NCI-H446 (cell line): ENCODE measurements at regions not wholly inside any gene's neighbourhood (a gene's known extent, or its start where the extent isn't known, plus 50 kb on each side); places are given as distances from the start of the nearest gene placed in this dataset.
"Not testable (repeated sequence)": the region's sequence is repeated elsewhere in the genome, so short reads cannot be mapped to it uniquely, and the experiment has no call there.

Experiments used
- DNase-seq, 2 experiments: peaks; one replicate each; lab custom pipeline; 2025; lab: John Stamatoyannopoulos, UW

DNA sequence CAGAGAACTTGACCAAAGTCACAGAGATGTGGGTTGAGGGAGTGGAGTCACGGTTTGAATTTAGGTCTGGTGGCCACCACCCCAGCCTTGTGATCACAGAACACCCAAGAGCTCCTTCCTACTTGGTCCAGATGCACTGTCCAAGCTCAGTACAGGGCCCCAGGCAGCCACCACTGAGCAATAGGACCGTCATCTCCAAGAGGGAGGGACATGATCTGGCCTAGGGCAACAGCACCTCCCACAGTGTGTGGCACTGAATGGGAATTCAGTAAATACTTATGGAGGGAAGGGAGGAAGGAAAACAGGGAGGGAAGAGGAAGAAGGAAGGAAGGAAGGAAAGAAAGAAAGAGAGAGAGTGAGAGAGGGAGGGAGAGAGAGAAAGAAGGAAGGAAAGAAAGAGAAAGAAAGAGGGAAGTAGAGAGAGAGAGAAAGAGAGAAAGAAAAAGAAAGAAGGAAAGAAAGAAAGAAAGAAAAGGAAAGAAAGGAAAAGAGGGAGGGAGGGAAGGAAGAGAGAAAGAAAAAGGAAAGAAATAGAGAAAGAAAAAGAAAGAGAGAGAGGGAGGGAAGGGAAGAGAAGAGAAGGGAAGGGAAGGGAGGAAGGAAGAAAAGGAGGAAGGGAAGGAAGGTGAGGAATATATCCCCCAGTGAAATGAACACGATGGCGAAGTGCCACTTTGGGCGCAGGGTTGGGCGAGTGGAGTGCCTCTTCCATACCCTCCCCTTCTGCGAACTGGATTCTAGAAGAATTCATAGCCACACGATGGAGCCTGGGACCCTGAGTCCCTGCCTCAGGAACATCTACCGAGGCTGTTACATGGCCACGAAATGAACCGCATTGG lies 243.7 kb downstream of the TFAP2C start:
- DNase-seq: no peak

DNA sequence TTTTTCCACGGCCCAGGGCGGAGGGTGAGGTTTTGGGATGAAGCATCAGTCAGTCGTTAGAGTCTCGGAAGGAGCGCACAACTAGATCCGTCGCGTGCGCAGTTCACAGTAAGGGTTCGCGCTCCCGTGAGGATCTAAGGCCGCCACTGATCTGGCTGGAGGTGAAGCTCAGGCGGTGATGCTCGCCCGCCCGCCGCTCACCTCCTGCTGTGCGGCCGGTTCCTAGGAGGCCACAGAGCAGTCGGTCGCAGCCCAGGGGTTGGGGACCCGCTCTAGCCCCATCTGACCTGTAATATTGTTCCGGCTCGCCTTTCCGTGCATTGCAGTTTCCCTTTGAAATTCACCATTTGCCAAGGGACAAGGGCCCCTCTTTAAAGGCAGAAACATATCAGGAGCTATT lies 244.7 kb downstream of the TFAP2C start:
- no peak for DNase-seq

DNA sequence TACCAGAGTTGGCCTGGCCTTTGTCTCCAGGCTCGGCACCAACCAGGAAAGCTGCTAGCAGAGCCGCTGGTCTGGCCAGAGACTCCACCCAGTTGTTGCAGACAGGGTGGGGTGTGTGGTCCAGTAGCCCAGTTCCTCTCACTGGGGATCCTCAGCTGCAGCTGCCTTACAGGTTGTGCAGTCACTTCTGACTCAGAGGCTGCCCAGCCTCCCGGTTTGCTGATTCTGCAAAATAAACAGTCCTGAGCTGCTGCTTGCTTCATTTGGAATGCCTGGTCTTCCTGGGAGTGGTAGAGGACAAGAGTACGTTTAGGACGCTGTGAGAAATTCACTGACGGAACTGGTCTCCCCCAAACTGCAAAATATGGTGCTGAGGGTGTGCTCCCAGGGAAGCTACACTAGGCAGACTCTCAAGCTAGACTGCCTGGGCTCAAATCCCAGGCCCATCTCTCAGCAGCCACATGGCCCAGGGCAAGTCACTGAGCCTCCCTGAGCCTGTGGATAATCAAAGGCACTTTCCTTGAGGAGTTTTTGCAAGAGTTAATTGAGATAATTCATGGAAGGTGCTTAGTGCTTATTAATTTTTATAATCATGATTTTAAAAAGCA lies 246.1 kb downstream of the TFAP2C start:
- no peak for DNase-seq

DNA sequence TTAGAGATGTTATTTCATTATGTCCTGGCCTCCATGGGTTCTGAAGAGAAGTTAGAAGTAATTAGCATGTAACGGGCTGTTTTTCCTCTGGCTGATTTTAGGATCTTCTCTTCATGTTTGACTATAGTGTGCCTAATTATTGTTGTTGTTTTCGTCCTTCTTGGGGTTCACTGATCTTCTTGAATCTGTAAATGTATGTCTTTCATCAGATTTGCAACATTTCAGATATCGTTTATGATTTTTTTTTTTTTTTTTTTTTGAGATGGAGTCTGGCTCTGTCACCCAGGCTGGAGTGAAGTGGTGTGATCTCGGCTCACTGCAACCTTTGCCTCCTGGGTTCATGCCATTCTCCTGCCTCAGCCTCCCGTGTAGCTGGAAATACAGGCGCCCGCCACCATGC lies 246.7 kb downstream of the TFAP2C start:
- DNase-seq: no peak

DNA sequence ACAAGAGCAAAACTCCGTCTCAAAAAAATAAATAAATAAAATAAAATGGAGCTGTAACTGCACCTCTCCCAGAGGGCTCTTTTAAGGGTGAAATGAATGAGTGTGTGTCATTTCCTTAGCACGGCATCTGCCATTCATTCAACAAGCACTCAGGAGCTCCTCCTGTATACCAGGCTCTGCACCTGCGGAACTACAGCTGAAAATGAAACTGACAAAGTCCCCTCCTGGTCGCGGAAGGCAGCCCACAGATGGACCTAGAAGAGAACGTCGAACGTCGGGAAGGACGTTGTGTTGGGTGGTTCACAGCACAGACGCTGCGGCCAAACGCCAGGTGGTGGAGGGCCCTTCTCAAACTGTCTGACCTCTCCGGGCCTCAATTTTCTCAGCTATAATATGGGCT lies 256.4 kb downstream of the TFAP2C start:
- no peak for DNase-seq

DNA sequence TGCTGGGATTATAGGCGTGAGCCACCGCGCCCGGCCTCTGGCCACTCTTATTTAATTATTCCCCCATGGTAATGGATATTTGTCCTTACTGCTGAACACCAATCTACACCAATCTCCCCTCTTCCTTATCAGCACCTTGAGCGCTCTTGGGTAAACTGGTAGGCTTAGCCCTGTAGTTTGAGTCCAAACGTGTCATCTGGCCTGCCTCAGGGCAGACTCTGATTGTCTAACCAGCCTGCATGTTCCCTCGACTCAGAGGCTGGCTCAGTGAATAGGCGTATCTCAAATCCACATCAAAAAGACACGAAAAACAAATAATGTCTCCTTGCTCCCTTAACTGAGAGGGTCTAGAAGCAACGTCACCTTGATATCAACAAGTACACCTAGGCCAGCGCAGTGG lies 260.9 kb downstream of the TFAP2C start:
- DNase-seq: no peak

DNA sequence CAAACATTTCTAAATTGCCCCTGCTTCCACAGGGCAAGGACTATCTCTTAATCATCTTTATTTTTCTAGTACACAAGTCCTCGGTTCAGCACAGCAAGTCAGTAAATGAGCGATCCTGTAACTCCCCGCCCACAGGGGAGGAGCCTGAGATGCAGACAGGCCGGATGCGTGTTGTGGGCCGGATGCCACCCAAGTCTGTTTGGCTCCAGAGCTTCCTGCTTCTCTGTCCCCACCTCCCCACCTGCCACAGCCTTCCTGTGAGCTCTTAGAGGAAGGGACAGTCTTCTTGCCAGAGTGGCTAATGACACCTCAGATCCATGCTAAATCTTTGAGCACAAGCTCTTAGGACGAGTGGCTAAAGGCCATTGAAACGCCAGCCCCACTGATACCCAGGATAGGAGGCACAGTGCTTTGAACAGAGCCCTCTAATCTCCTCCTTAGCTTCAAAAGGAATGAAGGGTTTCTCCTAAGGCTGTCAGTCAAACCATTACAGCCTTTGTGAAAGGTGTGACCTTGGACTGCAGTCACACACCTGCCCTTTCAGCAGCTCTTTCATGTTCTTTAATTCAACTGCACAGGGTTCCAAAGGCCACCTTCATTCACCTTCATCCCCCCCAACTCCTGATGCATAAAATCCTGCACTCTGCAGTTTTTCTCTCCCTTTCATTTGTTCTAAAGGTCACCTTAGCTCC lies 264.3 kb downstream of the TFAP2C start:
- DNase-seq: no peak

DNA sequence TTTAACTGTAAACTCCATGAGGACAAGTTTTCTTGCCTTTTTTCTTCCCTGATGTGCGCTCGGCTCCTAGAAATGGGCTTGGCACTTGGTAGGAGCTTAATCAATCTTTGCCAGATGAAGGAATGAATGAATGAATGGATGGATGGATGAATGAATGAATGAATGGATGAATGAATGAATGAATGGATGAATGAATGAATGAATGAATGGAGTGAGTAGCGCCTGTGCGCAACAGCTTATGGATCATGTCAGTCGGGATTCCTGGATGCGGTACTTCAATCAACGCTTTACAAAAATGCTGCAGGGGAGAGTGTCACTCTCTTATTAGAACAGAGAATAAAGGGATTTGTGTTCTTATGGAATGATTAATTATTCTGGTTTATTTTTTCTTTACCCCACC lies 267.3 kb downstream of the TFAP2C start:
- DNase-seq: no peak

DNA sequence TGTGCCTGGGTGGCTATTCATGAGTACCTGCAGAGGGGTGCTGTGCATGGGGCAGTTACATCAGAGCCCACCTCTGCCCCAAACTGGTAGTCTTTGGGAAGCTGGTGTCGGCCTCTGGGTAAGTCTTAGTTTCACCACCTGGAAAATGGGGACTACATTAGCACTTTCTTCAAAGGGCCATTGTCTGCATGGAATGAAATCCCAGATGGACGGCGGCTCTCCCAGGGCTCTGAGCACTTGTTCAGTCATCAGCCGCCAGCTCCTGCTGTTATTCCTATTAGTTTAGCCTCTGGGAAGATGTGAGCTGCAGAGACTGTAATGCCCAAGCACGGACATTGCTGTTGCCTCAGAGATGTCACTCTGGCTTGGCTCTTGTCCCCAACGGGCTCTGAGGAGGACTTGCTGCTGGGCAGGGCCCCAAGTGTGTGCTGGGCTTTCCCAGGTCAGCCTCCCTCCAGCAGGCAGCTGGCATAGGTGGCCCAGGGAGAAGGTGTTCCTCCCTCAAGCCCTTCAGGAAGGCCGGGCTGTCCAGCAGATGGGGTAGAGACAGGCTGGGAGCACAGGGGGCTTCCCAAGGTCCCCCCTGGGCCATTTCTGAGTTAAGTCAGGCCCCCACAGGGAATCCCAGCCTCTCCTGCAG lies 268.3 kb downstream of the TFAP2C start:
- DNase-seq: no peak

DNA sequence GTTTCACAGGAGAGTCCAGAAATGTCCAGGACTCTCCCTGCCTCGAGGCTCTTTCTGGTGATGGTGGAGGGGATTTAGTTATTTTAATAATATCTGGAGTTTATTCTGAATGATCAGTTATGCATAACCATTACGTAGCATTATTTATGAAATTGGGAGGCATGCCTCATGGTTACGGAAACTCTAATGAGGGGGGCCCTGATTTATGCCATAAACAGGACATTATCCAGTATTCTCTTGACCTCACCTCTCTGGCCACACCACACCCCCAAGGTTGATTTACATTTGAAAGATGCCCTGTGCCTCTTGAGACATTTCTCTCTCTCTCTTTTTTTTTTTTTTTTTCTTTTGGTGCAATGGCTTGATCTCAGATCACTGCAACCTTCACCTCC lies 268.8 kb downstream of the TFAP2C start:
- DNase-seq: no peak

DNA sequence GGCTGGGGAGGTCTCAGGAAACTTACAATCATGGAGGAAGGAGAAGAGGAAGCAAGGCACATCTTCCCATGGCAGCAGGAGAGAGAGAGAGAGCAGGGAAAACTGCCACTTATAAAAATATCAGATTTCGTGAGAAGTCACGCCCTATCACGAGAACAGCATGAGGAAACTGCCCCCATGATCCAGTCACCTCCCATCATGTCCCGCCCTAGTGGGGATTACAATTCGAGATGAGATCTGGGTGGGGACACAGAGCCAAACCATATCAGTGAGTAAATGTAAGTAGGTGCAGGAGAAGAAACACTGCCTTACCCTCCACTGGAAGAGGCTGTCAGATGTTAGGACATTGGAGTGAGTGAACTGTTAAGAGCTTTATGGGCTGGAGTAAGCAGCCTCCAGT lies 270.4 kb downstream of the TFAP2C start:
- no peak for DNase-seq

DNA sequence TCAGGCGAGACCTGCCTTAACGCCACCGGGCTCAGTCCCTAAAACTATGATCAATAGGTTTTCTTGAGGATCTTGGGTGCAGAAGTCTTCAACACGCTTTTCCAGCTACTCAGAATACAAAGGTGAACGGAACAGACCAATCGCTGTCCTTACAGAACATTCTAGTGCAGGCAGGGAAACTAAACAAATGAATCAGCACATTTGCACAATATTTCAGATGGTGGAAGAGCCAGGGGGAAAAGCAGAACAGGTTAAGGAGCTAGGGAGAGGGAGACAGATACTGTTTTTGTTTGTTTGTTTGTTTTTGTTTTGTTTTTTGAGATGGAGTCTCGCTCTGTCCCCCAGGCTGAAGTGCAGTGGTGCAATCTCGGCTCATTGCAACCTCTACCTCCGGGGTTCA lies 271.1 kb downstream of the TFAP2C start:
- DNase-seq: no peak

DNA sequence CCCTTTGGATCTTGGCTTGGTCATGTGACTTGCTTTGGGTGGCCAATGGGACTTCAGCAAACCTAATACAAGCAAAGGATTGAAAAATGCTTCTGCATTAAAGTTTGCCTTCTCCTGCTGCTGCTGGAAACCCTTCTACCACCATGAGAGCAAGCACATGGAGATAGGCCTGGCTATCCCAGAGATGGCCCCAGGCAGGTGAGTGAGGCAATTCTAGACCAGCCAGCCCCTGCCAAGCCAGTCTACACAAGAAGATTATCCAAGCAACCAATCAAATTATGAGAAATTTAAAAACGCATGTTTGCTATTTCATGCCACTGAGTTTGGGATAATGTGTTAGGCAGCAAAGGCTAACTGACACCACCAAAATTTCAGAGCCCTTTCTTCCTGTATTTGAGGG lies 274.3 kb downstream of the TFAP2C start:
- DNase-seq: no peak

DNA sequence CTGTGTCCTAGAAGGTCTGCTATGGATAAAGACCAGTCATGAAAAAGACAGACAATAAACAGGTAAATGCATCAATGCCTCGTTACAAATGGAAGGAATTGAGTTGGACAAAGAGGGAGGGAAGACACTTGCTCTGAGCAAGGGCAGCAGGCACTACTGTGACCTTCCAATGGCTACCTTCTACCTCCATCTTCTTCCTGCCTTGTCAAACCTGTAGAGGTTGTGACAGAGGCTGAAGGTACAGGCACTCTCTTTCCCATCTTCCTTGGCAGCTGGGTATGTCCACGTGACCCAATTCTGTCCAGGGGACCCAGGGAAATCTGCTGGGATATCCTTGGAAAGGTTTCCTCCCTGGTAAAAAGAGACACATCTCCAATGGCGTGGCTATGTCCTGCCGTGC lies 274.8 kb downstream of the TFAP2C start:
- DNase-seq: no peak

DNA sequence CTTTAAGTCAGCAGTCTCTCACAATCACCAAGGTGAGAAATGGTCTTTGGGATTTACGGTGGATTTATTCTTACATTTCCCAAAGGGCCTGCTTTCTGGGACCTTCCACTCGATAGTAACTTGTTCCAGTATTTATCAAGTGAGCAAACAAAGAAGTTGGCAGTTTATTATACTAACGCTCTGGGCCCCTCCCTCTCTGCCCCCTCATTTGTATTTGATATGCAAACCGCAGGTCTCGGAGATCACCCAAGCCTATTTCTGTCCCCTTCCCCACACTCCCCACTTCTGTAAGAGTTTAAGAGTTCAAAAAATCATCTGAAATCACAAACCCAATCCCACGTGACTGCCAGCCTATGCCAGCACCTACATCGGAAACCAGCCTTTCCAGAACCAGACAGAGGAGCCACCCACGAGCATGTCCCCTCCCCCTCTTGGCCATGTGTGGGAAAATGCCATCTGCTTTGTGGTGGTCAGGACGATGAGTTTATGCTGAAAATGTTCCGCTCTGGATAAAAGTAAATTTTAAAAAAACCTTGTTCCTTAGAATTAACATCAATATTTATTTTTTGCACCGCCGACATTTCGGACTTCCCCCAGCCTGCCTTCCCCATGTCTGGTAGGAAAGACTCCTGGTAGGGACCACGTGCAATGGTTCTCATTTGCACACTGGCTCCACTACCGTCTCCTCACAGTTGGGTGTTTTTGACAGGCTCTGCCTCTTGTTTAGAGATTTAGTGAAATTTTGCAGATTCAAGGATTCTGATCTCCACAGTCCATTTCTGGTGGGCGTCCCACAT lies 281.0 kb downstream of the TFAP2C start:
- no peak for DNase-seq

DNA sequence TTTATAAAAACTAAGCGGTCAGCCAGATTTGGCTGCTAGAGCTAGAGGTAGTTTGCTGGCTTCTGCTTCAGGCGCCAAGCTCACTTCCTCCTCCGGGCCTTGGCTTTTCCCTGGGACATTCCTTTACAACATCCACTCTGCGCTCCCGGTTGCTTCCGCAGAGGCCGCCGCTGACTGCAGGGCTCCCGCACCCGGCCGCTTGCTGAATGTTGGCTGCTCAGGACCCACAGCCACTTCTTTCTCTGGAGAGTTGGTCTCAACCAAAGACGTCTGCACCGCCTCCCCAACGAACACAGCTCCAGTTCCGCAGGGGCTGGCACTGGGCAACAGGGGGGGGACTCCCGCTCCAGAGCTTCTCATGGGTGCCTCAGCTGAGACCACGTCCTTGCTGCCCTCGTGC lies 282.8 kb downstream of the TFAP2C start:
- no peak for DNase-seq

DNA sequence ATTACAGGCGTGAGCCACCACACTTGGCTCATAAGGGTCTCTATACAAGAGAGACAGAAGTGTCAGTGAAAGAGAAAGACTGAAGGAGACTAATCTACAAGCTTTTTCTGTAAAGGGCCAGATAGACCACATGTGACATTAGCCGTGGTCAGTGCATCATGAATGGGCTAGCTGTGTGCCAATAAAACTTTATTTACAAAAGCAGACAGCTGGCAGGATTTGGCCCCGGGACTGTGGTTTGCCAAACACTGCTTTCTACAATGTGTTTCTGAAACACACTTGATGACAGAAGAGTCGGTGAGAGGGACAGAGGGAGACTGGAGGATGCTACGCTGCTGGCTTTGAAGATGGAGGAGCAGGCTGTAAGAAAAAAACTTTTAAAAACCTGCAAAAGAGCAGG lies 285.4 kb downstream of the TFAP2C start:
- no peak for DNase-seq

DNA sequence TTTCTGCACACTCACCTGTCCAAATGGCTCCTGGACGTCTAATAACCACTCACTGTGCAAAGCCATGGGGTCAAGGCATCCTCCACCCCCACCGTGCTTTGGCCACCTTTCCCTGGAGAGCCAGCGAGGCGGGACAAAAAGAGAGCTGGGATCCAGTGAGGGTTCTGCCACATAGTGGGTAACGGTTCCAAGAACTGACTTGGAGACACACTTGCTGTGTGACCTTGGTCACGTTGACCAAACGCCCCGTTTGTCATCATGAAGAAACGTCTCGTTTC lies 287.2 kb downstream of the TFAP2C start:
- no peak for DNase-seq

DNA sequence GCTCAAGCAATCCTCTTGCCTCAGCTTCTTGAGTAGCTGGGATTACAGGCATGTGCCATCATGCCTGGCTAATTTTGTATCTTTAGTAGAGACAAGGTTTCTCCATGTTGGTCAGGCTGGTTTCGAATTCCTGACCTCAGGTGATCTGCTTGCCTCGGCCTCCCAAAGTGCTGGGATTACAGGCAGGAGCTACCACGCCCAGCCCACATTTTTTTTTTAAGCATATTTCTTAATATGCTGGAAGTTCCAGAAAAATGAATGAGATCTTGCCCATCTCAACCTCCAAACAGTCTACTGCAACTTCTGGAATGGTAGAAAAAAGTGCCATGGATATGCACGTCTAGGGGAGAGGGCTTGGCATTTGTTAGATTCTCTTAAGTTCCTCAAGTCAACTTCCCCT lies 290.9 kb downstream of the TFAP2C start:
- not testable (repeated sequence) for DNase-seq

DNA sequence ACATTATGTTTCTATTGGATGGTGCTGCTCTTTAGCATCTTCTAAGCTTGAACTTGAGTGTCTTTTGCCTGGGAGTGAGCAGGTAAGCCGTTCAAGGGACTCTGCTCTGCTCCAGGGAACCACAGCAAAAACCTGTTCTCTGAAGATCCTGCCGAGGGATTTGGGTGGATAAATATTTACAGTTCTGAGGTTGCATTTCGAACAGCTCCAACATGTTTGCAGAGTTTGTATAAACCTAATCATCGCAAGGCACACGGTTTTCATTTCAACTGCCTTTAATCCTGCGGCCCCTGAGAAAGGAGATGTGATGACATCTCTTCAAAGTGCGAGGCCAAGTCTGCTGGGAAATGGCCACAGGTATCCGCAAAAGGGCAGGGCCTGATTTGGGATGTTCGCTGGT lies 293.4 kb downstream of the TFAP2C start:
- DNase-seq: no peak

DNA sequence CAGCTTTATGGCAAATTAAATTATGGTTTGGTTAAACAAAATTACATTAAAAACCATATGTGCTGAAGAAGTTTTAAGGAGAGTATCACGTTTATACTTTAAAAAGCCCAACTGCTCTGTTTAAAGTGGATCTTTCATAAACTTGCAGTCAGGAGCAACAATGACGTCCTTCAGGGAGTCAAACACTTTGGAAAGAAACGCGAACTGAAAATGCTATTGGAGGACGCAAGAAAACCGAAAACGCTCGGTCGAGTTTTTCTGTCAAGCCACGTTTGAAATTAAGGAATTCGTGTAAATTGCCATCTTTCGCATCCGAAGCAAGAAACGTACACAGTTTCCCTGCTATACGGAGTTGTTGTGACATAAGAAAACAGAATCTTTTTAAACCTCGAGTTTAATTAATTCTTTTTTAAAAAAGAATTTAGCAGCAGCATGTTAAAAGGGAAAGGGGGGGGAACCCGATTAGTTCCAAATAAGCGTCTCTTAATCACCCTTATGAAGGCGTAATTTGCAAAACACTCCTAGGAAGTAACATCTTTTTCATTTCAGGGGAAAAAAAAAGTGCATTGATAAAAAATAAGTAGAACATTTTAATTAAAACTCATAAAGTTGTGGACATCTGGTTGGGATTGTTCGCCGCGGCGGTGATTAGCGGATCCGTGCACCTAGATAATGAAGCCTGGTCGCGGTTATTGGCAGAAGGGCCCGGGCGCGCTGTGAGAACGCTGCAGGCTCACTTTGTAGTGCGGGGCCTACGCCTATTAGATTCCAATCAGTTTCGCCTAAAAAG lies 295.4 kb downstream of the TFAP2C start:
- DNase-seq: no peak
